HEK293 (cell line): ENCODE measurements at regions not wholly inside any gene's neighbourhood (a gene's known extent, or its start where the extent isn't known, plus 50 kb on each side); places are given as distances from the start of the nearest gene placed in this dataset.

Experiments
- SP2 ChIP-seq: fragments of 450-650 bp; formaldehyde crosslinking; IDR thresholded peaks from 2 replicates; pipeline ENCODE4 v1.5.1; 2016; ENCODE audit warnings: missing biosample characterization, missing genetic modification characterization
- ZBTB1 ChIP-seq: fragments of 450-650 bp; formaldehyde crosslinking; IDR thresholded peaks from 2 replicates; pipeline ENCODE4 v1.5.1; 2016; ENCODE audit warnings: missing biosample characterization, missing genetic modification characterization
- ZFP69B ChIP-seq: fragments of 450-650 bp; formaldehyde crosslinking; IDR thresholded peaks from 2 replicates; pipeline ENCODE4 v1.5.1; 2016; ENCODE audit warnings: missing biosample characterization, missing genetic modification characterization
- ZNF10 ChIP-seq: fragments of 450-650 bp; formaldehyde crosslinking; IDR thresholded peaks from 2 replicates; pipeline ENCODE4 v1.5.1; 2017; ENCODE audit warnings: missing biosample characterization, missing genetic modification characterization
- ZNF274 ChIP-seq, 2 experiments: fragments of 200-500 bp in 1 of 2; fragments of 450-650 bp in 1 of 2; sonication (Bioruptor generic) in 1 of 2; formaldehyde crosslinking in 1 of 2; IDR thresholded peaks; 2 replicates each; pipeline versions ENCODE4 v1.5.1 to v1.6.1; 2014 to 2016; ENCODE audit warnings: borderline replicate concordance in 1 of 2, inconsistent platforms in 1 of 2, low read length in 1 of 2, missing biosample characterization in 1 of 2, missing genetic modification characterization in 1 of 2
- ZNF510 ChIP-seq: fragments of 450-650 bp; formaldehyde crosslinking; IDR thresholded peaks from 2 replicates; pipeline ENCODE4 v1.5.1; 2018; ENCODE audit warnings: mild to moderate bottlenecking, missing genetic modification characterization, missing biosample characterization; ENCODE audit not compliant: insufficient replicate concordance
- ZNF776 ChIP-seq: fragments of 450-650 bp; formaldehyde crosslinking; IDR thresholded peaks from 2 replicates; pipeline ENCODE4 v1.5.0; 2017; ENCODE audit warnings: missing biosample characterization, missing genetic modification characterization, borderline replicate concordance
- ZNF792 ChIP-seq: fragments of 450-650 bp; formaldehyde crosslinking; IDR thresholded peaks from 2 replicates; pipeline ENCODE4 v1.5.1; 2016; ENCODE audit warnings: missing biosample characterization, missing genetic modification characterization
- TF ChIP-seq, protein P1 (sequence below): fragments of 450-650 bp; formaldehyde crosslinking; IDR thresholded peaks from 2 replicates; pipeline ENCODE4 v1.5.1; 2016; ENCODE audit warnings: missing biosample characterization, missing genetic modification characterization, low read depth
- TF ChIP-seq, protein P2 (sequence below): fragments of 450-650 bp; formaldehyde crosslinking; IDR thresholded peaks from 2 replicates; pipeline ENCODE4 v1.5.1; 2016; ENCODE audit warnings: missing biosample characterization, missing genetic modification characterization
- TF ChIP-seq, protein P3 (sequence below): fragments of 450-650 bp; formaldehyde crosslinking; conservative IDR thresholded peaks from 2 replicates; pipeline ENCODE4 v1.5.1; 2016; ENCODE audit warnings: low read depth, missing biosample characterization, missing genetic modification characterization

DNA sequence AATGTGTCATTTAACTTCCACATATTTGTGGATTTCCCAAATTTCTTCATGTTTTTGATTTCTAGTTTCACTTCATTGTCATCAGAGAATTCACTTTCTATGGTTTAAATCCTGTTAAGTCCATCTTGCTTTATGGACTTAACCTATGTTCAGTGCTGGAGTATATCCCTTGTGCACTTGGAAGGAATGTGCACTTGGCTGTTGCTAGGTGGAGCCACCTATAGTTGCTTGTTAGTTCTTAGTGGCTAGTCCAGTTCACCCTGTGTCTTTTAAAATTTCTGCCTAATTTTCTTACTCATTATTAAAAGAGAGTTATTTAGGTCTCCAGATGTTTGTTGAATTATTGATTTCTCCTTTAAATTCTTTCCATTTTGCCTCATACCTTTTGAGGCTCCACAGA is 1472.5 kb upstream of the CDH6 start:
- TF ChIP-seq, protein P1, sequence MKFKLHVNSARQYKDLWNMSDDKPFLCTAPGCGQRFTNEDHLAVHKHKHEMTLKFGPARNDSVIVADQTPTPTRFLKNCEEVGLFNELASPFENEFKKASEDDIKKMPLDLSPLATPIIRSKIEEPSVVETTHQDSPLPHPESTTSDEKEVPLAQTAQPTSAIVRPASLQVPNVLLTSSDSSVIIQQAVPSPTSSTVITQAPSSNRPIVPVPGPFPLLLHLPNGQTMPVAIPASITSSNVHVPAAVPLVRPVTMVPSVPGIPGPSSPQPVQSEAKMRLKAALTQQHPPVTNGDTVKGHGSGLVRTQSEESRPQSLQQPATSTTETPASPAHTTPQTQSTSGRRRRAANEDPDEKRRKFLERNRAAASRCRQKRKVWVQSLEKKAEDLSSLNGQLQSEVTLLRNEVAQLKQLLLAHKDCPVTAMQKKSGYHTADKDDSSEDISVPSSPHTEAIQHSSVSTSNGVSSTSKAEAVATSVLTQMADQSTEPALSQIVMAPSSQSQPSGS (tag by site-specific recombination): no peak
- TF ChIP-seq ZNF10 (no peak), ZNF776 (tag by site-specific recombination) (no peak), ZNF792 (tag by site-specific recombination) (no peak), ZNF274 (IDR thresholded peaks at IDR 0.05; ENCODE audit: low read length) (no peak), ZNF274 (tag by site-specific recombination; IDR thresholded peaks at IDR 0.05; ENCODE audit: borderline replicate concordance) (no peak), ZBTB1 (tag by site-specific recombination) (no peak), ZFP69B (tag by site-specific recombination) (no peak), SP2 (no peak), ZNF510 (tag by site-specific recombination) (no peak)
- TF ChIP-seq, protein P2, sequence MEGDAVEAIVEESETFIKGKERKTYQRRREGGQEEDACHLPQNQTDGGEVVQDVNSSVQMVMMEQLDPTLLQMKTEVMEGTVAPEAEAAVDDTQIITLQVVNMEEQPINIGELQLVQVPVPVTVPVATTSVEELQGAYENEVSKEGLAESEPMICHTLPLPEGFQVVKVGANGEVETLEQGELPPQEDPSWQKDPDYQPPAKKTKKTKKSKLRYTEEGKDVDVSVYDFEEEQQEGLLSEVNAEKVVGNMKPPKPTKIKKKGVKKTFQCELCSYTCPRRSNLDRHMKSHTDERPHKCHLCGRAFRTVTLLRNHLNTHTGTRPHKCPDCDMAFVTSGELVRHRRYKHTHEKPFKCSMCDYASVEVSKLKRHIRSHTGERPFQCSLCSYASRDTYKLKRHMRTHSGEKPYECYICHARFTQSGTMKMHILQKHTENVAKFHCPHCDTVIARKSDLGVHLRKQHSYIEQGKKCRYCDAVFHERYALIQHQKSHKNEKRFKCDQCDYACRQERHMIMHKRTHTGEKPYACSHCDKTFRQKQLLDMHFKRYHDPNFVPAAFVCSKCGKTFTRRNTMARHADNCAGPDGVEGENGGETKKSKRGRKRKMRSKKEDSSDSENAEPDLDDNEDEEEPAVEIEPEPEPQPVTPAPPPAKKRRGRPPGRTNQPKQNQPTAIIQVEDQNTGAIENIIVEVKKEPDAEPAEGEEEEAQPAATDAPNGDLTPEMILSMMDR: no peak
- TF ChIP-seq, protein P3, sequence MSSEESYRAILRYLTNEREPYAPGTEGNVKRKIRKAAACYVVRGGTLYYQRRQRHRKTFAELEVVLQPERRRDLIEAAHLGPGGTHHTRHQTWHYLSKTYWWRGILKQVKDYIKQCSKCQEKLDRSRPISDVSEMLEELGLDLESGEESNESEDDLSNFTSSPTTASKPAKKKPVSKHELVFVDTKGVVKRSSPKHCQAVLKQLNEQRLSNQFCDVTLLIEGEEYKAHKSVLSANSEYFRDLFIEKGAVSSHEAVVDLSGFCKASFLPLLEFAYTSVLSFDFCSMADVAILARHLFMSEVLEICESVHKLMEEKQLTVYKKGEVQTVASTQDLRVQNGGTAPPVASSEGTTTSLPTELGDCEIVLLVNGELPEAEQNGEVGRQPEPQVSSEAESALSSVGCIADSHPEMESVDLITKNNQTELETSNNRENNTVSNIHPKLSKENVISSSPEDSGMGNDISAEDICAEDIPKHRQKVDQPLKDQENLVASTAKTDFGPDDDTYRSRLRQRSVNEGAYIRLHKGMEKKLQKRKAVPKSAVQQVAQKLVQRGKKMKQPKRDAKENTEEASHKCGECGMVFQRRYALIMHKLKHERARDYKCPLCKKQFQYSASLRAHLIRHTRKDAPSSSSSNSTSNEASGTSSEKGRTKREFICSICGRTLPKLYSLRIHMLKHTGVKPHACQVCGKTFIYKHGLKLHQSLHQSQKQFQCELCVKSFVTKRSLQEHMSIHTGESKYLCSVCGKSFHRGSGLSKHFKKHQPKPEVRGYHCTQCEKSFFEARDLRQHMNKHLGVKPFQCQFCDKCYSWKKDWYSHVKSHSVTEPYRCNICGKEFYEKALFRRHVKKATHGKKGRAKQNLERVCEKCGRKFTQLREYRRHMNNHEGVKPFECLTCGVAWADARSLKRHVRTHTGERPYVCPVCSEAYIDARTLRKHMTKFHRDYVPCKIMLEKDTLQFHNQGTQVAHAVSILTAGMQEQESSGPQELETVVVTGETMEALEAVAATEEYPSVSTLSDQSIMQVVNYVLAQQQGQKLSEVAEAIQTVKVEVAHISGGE: no peak
